ENCODE measurements at regions not wholly inside any gene's neighbourhood (a gene's known extent, or its start where the extent isn't known, plus 50 kb on each side); places are given as distances from the start of the nearest gene placed in this dataset.
A peak's percentile ranks its signal among the peaks of the same experiment; 100 is the strongest.

GRCh38 chr1:78203410-78203982 lies 157.7 kb downstream of the GIPC2 start:
- peak; percentile 72 for DNase-seq (ENCODE audit: low read depth)

DNA sequence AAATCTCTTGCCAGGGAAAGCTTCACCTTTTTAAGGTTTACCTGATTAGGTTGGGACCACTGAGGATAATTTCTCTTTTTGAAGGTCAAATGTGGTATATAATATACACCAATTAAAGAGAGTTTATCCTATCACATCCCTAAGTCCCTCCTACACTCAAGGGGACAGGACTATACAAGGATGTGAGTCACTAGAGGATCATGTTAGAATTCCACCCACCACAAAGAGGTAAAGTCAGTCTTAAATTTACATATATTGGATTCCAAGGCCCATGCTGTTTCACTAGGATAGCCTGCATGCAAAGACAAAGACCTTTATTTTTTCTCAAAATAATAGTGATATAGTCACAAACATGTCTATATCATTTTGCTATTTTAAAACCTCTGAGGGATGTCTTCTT lies 164.4 kb downstream of the GIPC2 start:
- DNase-seq (ENCODE audit: low read depth) = peak; percentile 46

GRCh38 chr1:78211483-78212092 lies 165.8 kb downstream of the GIPC2 start:
- no peak for DNase-seq (ENCODE audit: low read depth)

DNA sequence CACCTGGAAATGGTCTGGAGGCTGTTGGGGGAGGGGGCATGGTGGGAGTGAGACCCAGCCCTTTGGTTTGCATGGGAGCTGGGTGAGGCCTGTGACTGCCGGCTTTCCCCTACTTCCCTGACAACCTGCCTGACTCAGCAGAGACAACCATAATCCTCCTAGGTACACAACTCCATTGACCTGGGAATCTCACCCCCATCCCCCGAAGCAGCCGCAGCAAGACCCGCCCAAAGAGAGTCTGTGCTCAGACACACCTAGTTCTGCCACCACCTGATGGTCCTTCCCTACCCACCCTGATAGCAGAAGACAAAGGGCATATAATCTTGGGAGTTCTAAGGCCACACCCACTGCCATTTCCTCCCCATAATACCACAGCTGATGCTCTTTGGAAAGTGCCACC lies 168.6 kb downstream of the GIPC2 start:
- no peak for DNase-seq (ENCODE audit: low read depth)

GRCh38 chr1:78222225-78222959 lies 176.6 kb downstream of the GIPC2 start:
- no peak for DNase-seq (ENCODE audit: low read depth)

DNA sequence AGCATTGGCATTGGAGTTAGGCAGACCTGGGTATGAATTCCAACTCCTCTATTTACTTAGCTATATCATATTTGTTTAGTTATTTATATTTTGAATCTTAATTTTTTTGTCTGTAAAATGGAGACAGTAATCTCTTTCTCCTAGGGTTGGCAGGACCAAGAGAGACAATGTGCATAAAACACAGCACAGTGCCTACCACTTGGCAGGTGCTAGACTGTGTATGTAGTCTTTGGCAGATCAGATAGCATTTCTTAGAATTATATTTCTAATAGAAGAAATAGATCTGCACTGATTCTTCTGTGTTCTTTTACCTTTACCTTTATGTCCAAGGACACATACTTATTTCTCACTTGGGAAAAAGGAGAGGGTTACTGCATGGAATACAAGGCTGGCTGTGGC lies 177.2 kb downstream of the GIPC2 start:
- DNase-seq (ENCODE audit: low read depth) = no peak

DNA sequence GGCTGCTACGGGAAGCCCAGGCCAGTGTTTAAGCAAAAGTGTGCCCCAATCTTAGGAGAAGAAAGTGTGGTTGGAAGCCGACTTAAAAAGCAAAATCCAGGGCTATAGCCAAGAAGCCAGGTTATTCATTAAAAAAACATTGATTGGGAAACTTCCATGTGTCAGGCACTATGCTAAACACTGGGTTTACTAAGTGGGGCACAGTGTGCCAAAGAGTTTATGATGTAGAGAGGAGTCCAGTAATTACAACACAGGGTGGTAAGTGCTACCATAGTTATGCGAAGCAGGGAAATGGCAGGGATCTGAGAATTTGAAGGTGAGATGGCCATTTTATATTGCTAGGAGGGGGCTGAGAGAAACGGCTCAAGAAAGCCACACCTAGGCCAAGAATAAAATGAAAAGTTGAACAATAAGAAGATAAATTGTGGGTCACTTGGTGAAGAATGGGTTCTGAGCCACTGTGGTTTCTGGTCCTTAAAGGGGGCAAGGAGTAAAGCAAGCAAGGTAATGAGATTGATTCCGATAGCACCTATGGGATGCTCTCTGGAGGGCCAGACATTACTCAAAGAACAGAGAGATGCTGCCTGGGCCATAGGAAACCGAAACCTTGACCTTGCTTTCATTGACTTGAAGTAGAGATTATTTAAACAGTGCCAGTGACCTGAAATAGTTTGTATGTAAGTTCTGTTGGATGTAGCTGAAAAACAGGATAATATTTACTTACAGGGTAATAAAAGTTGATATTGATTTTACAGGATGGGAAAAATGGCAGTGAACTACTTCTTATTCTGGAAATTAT lies 177.8 kb downstream of the GIPC2 start:
- DNase-seq (ENCODE audit: low read depth) = peak; percentile 39

GRCh38 chr1:78224246-78224785 lies 178.6 kb downstream of the GIPC2 start:
- no peak for DNase-seq (ENCODE audit: low read depth)

DNA sequence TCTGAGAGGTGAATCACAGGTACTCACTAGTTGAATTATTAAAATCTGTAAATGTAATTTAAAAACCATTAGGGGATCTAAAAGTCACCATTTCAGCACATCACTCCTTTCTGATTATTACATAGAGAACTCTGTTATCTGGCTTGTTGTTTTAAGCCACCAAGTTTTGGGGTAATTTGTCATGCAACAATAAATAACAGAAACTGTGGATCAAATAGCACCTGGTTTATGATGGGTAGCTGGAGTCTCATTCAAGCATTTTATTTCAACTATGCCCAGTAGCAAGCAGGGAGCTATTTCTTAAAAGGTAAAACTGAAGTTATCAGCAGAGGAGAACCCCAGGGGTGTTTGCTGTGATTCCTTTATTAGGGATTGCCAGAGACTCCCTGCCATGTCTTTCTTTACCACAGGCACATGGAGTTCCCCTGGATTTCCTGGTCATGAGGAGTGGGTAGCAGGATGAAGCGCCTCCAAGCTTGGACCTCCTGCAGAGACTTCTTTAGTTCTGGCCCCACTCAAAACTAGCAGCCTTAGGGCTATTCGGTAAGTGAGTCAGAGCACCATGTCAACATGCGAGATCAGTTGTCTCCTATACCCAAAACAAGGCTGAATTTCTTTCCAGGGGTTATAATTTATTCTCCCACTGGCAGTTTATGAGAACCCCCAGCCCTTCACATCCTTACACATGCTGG lies 179.2 kb downstream of the GIPC2 start:
- peak; percentile 87 for DNase-seq (ENCODE audit: low read depth)

GRCh38 chr1:78226784-78227183 lies 181.0 kb downstream of the GIPC2 start:
- no peak for DNase-seq (ENCODE audit: low read depth)

- DNase-seq (ENCODE audit: low read depth) = no peak
These were observed 182.2 kb downstream of the GIPC2 start for GRCh38 chr1:78227705-78228635.

- peak; percentile 83 for DNase-seq (ENCODE audit: low read depth)
These were observed 183.6 kb downstream of the GIPC2 start for GRCh38 chr1:78229344-78229743.

GRCh38 chr1:78231477-78231876 lies 185.7 kb downstream of the GIPC2 start:
- DNase-seq (ENCODE audit: low read depth) = no peak

DNA sequence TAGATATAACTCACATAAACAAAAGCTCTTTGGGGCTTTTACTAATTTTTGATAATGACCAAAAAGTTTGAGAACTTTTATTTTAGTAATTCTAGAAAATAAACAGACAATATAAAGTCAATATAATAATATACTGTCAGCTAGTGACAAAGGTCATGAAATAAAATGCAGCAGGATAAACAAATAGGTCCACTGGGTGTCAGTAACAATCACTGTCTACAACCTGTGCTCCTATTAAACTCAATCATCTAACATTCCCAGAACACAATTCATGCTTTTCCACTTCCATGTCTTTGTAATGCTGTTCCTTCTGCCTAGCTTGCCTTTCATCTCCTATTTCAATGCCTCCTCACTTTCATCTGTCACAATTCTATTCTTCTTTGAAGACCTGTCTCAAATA lies 186.1 kb downstream of the GIPC2 start:
- no peak for DNase-seq (ENCODE audit: low read depth)

GRCh38 chr1:78232630-78233029 lies 186.9 kb downstream of the GIPC2 start:
- no peak for DNase-seq (ENCODE audit: low read depth)

DNA sequence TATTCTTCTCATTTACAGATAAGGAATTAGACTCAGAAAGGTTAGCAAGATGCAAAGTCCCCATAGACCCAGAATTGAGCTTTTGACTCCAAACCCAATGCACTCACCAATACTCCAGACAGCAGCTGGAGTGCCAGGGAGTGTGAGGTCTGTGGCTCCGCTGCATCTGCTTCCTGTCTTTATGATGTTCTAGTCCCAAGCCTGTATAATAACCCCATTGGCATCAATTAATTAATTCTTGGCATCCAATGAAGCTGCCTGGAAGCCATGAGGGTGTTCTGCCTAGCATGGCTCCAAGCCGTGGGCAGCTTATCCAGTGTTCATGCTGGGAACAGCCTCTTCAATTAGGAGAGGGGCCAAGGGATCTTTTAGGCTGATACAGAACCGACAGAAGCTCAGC lies 188.7 kb downstream of the GIPC2 start:
- no peak for DNase-seq (ENCODE audit: low read depth)

DNA sequence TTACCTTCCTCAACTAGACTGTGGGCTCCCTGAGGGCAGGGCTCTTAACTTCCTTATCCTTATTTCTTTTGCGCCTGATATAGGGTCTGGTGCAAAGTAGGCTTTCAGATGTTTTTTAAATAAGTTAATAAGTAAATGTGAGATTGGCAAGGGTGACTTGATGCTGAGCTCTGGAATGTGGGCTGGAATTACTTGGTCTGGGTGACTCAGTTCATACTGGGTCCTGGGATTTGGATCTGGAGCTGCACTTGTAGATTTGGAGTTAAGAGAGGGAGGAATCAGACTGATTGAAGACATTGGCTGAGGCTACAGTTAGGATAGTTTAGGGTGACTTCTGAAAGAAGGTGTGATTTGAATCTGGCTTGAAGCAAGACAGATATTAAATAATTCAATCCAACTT lies 190.9 kb downstream of the GIPC2 start:
- peak; percentile 25 for DNase-seq (ENCODE audit: low read depth)

GRCh38 chr1:78237364-78237916 lies 191.7 kb downstream of the GIPC2 start:
- no peak for DNase-seq (ENCODE audit: low read depth)

DNA sequence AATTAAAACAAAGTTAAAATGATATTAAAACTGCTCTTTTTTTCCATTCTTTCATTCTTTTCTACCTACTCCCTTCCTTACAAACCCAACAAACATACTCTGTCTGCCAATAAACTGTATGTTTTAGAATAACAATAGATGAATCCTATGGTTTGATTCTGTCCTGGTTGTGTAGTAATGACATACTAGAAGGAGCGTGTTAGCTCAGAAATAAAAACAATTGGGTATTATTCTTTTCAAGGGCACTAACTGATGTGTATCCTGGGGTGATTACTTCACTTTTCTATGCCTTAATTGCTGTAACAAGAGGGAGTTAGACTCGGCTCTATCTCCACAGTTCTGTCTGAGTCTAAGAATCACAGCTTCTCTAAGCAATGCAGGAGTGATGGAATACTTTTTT lies 194.4 kb downstream of the GIPC2 start:
- DNase-seq (ENCODE audit: low read depth) = no peak

DNA sequence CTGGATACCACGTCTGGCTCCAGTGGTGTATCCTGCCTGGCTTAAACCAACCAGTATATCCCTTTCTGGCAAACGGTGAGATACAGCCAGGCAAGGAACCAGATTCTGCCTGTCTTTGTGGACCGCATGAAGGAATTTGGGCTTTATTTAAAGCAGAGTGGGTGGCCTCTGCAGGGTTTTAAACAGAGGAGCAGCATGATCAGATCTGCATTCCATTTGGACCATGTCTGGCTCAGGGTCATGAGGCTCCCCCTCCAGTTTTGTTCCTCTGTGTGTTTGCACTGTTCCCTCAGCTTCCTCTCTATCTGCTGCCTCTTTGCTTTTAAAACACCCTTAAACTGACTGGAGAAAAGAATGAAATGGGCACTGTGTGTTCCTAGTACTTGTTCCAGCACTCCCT lies 195.0 kb downstream of the GIPC2 start:
- DNase-seq (ENCODE audit: low read depth) = peak; percentile 18

Measured in RPMI7951 (cell line).